Right lobe of liver (tissue), 6 donors: ENCODE measurements at regions not wholly inside any gene's neighbourhood (a gene's known extent, or its start where the extent isn't known, plus 50 kb on each side); places are given as distances from the start of the nearest gene placed in this dataset.

Experiments
- ATAC-seq, 4 donors: fragments of 200-7000 bp; cut with Tn5 transposase; one replicate each; pipeline ENCODE4 v1.9.1; 2020; ENCODE audit warnings: mild to moderate bottlenecking in 4 of 4, moderate library complexity in 4 of 4
- DNase-seq, 3 donors: peaks; one replicate each; pipeline ENCODE4 v3.0.0-alpha.2; 2020
- H3K27ac ChIP-seq, 3 donors: fragments of 200-600 bp; one replicate each; pipeline ENCODE4 v1.8.0; 2022
- H3K27me3 ChIP-seq, 2 donors: fragments of 200-600 bp; one replicate each; pipeline ENCODE4 v1.8.0; 2022
- H3K36me3 ChIP-seq, 4 donors: fragments of 200-600 bp; sonication (generic) in 1 of 4; one replicate each; pipeline versions ENCODE4 v1.5.1 to v1.8.0; 2017 to 2022; ENCODE audit warnings: control low read depth in 1 of 4
- H3K4me1 ChIP-seq, 4 donors: fragments of 200-600 bp; sonication (generic) in 1 of 4; one replicate each; pipeline versions ENCODE4 v1.5.1 to v1.8.0; 2017 to 2022; ENCODE audit warnings: control low read depth in 1 of 4
- H3K4me3 ChIP-seq, 3 donors: fragments of 200-600 bp; one replicate each; pipeline ENCODE4 v1.8.0; 2022
- H3K9me3 ChIP-seq, 4 donors: fragments of 200-600 bp; sonication (generic) in 1 of 4; one replicate each; pipeline versions ENCODE4 v1.5.1 to v1.8.0; 2017 to 2022; ENCODE audit warnings: control low read depth in 1 of 4
- CTCF ChIP-seq, 4 donors: fragments of 200-600 bp in 3 of 4; fragments of 450-650 bp in 1 of 4; IDR thresholded peaks; one replicate each; pipeline versions ENCODE4 v1.5.1 to v1.8.0; 2016 to 2022; ENCODE audit warnings: antibody characterized with exemption in 4 of 4, mild to moderate bottlenecking in 2 of 4
- POLR2A ChIP-seq: fragments of 450-650 bp; IDR thresholded peaks from one replicate; pipeline ENCODE4 v1.6.1; 2017; ENCODE audit warnings: antibody characterized with exemption, mild to moderate bottlenecking
- WGBS: methylation state at CpG from one replicate; pipeline ENCODE4 v1.1.6; 2018; ENCODE audit warnings: low coverage, low lambda C conversion rate; ENCODE audit not compliant: insufficient coverage; ENCODE audit errors: missing lambda C conversion rate; 5-methylcytosine and 5-hydroxymethylcytosine counted together
- intact Hi-C, 2 donors: fragments of 100-400 bp; cut with DNase I; formaldehyde crosslinking; loops; one replicate each; pipeline versions ENCODE4 v1.11.2 to v1.14.1; 2022
- donor health status: DM: no; HTN: yes; CAD: no.
- donor health status: DM: no; HTN: no; CAD: no.
- donor health status: DM: no; HTN: no; CAD: no.
- donor health status: DM: no; HTN: yes; CAD: no.
- donor health status: DM: no; HTN: yes; CAD: no.

GRCh38 chr5:74120585-74120984 lies 494.6 kb downstream of the ARHGEF28 start:
- no peaks in the 10 kb centered on the region for H3K27me3 ChIP-seq
- intact Hi-C loops, result no loop called here
- ATAC-seq (no peak), DNase-seq (no peak)
- no peaks in the 10 kb centered on the region for H3K4me1 ChIP-seq
- H3K9me3 ChIP-seq, result no peaks in the 10 kb centered on the region
- no peaks in the 10 kb centered on the region for H3K36me3 ChIP-seq
- no peak overlapping the region for H3K27ac ChIP-seq
- no peak overlapping the region for H3K4me3 ChIP-seq
- TF ChIP-seq POLR2A, result no peak
- WGBS, result 95% methylated on average over 3 of the region's 3 CpGs

GRCh38 chr5:74118071-74118470 lies 492.1 kb downstream of the ARHGEF28 start:
- no peaks in the 10 kb centered on the region for H3K9me3 ChIP-seq
- no peak for DNase-seq
- no peak overlapping the region for H3K27ac ChIP-seq
- TF ChIP-seq CTCF (IDR thresholded peaks at IDR 0.05) (no peak), POLR2A (no peak)
- H3K36me3 ChIP-seq, result no peaks in the 10 kb centered on the region
- 51% methylated on average over 2 of the region's 2 CpGs for WGBS
- no peak overlapping the region for H3K4me3 ChIP-seq
- H3K4me1 ChIP-seq, result no peaks in the 10 kb centered on the region
- no peaks in the 10 kb centered on the region for H3K27me3 ChIP-seq
- intact Hi-C loops, result no loop called here
- no peak for ATAC-seq

GRCh38 chr5:74116984-74117383 lies 491.0 kb downstream of the ARHGEF28 start:
- no peak for DNase-seq
- Histone ChIP-seq H3K27ac (no peak overlapping the region), H3K4me3 (no peak overlapping the region), H3K36me3 (no peaks in the 10 kb centered on the region), H3K4me1 (no peaks in the 10 kb centered on the region), H3K27me3 (no peaks in the 10 kb centered on the region), H3K9me3 (no peaks in the 10 kb centered on the region)
- ATAC-seq, result no peak
- WGBS, result 67% methylated on average over 3 of the region's 3 CpGs
- TF ChIP-seq POLR2A, result no peak
- no peak for TF ChIP-seq CTCF (IDR thresholded peaks at IDR 0.05)
- intact Hi-C loops, result no loop called here

DNA sequence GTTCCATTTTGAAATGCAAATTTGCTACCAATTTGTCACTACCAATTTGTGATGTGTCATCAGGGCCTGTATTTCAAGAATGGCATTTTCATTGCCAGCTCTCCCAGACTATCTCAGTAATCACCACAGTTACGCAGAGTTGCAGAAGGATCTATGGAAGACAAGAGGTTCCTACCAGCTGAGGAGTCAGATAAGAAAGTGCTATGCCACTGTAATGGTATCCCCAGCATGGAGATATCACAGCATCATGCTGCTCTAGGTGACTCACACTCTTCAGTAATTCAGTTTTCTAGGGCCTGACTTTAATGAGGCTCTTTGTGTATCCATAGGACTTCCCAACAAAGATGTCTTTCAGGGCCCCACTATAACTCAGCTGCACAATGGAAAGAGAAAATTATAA lies 490.3 kb downstream of the ARHGEF28 start:
- no peaks in the 10 kb centered on the region for H3K27me3 ChIP-seq
- no peaks in the 10 kb centered on the region for H3K9me3 ChIP-seq
- no peaks in the 10 kb centered on the region for H3K4me1 ChIP-seq
- 88% methylated on average over 1 of the region's 1 CpG for WGBS
- no peaks in the 10 kb centered on the region for H3K36me3 ChIP-seq
- intact Hi-C loops, result no loop called here
- TF ChIP-seq CTCF (IDR thresholded peaks at IDR 0.05), result no peak
- TF ChIP-seq POLR2A, result no peak
- H3K4me3 ChIP-seq, result no peak overlapping the region
- no peak overlapping the region for H3K27ac ChIP-seq
- no peak for ATAC-seq
- no peak for DNase-seq

DNA sequence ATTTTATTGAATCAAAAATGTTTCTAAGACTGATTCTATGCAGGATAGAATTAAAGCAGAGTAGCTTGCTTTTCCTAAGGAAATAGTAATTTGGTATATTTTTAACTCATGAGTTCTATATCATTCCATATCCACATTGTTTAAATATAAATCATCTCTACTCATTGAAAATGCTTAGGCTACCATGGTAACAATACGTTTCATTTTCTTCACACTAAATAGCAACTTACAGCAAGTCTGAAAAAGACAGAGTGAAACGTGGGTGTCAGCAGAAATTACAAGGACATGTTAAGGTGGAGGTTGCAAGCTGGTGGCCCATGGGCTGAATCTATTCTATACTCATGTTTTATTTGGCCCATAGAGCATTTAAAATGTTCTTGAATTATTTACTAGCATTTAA lies 487.9 kb downstream of the ARHGEF28 start:
- TF ChIP-seq POLR2A (no peak), CTCF (IDR thresholded peaks at IDR 0.05) (no peak)
- Histone ChIP-seq H3K27me3 (no peaks in the 10 kb centered on the region), H3K4me3 (no peak overlapping the region), H3K36me3 (no peaks in the 10 kb centered on the region), H3K27ac (no peak overlapping the region), H3K9me3 (no peaks in the 10 kb centered on the region), H3K4me1 (peaks cover 0 to 1% (median 0%) of the 10 kb centered on the region in 4 donors)
- no peak for ATAC-seq
- no peak for DNase-seq
- intact Hi-C loops, result no loop called here
- 50% methylated on average over 2 of the region's 2 CpGs for WGBS
